ENCODE measurements at regions not wholly inside any gene's neighbourhood (a gene's known extent, or its start where the extent isn't known, plus 50 kb on each side); places are given as distances from the start of the nearest gene placed in this dataset.

DNA sequence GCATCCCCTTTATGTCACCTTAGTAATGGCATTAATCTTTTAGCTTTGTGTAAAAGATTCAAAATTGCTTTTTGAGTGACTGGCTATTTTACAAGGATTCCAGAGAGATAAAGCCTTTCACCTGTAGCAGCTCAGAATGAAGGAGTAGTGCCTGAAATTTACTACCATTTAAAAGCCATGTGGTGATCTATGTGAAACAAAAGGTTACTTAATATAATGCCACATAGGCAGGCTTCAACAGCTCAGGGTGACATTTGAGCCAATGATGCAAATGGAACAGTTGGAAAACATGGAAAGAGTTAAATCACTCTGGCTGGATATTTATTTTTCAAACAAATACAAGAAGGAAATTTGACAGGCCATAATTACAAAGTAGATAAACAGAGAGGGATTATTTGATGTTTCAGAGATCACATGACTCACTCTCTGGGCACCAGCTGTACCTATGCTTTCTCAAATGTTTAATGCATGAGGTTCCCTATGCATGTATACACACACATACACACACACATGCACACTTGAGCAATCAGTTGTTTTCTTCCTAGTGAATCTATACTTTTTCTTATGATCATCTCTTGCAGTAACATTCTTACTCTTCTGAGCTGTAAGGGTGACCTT is 171.5 kb downstream of the ZMAT3 start:
- no peaks in the 10 kb centered on the region for H3K4me1 ChIP-seq
- TF ChIP-seq POLR2A (IDR thresholded peaks at IDR 0.05), result no peak
- TF ChIP-seq, protein P1, sequence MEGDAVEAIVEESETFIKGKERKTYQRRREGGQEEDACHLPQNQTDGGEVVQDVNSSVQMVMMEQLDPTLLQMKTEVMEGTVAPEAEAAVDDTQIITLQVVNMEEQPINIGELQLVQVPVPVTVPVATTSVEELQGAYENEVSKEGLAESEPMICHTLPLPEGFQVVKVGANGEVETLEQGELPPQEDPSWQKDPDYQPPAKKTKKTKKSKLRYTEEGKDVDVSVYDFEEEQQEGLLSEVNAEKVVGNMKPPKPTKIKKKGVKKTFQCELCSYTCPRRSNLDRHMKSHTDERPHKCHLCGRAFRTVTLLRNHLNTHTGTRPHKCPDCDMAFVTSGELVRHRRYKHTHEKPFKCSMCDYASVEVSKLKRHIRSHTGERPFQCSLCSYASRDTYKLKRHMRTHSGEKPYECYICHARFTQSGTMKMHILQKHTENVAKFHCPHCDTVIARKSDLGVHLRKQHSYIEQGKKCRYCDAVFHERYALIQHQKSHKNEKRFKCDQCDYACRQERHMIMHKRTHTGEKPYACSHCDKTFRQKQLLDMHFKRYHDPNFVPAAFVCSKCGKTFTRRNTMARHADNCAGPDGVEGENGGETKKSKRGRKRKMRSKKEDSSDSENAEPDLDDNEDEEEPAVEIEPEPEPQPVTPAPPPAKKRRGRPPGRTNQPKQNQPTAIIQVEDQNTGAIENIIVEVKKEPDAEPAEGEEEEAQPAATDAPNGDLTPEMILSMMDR (IDR thresholded peaks at IDR 0.05), result no peak
- H3K27me3 ChIP-seq, result no peaks in the 10 kb centered on the region
- intact Hi-C loops (cut with DNase I; ENCODE audit: low total_unique reads), result no loop called here
- no peaks in the 10 kb centered on the region for H3K36me3 ChIP-seq (ENCODE audit: low read depth, missing control alignments)
- no peak overlapping the region for H3K27ac ChIP-seq
- no peaks in the 10 kb centered on the region for H3K9me3 ChIP-seq
- no peak for DNase-seq
- no peak overlapping the region for H3K4me3 ChIP-seq

DNA sequence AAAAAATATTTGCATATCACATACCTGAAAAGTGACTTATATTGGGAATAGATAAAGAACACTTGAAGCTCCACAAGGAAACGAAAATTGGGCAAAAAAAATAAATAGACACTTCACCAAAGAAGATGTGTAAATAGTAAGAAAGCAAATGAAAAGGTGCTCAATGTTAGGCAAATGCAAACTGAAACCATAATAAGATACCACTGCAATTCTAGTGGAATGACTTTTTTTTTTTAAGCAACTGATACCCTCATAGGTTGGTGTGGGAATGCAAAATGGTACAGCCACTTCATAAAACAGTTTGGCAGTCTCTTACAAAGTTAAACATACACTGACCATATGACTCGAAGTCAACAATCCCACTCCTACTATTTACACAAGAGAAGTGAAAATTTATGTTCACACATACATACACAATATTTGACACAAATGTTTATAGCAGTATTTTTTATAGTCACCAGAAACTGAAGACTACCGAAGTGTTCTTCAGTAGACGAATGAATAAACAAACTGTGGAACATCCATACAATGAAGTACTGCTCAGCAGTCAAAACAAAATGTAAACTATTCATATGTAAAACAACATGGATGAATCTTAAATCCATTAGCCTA is 176.3 kb downstream of the ZMAT3 start:
- intact Hi-C loops (cut with DNase I; ENCODE audit: low total_unique reads), result no loop called here
- no peak for DNase-seq
- no peak for TF ChIP-seq POLR2A (IDR thresholded peaks at IDR 0.05)
- Histone ChIP-seq H3K4me1 (no peaks in the 10 kb centered on the region), H3K27ac (no peak overlapping the region), H3K27me3 (no peaks in the 10 kb centered on the region), H3K36me3 (ENCODE audit: low read depth, missing control alignments) (no peaks in the 10 kb centered on the region), H3K4me3 (peak overlapping the region in 1 of 2 donors; percentile 12), H3K9me3 (no peaks in the 10 kb centered on the region)
- WGBS, 2 donors, result 63 to 67% methylated on average over 4 of the region's 4 CpGs

Measured in testis (tissue), 2 donors.